B cell (primary cell): ENCODE measurements at regions not wholly inside any gene's neighbourhood (a gene's known extent, or its start where the extent isn't known, plus 50 kb on each side); places are given as distances from the start of the nearest gene placed in this dataset.

Experiments used
- ATAC-seq: fragments of 200-7000 bp; cut with Tn5 transposase; one replicate; pipeline ENCODE4 v1.10.0; 2021; ENCODE audit warnings: low read depth, mild to moderate bottlenecking, moderate number of reproducible peaks, moderate library complexity
- CTCF ChIA-PET: fragments of 350-600 bp; sonication (Branson Sonifier 250); formaldehyde crosslinking; loops from one replicate; lab custom pipeline; 2021; ENCODE audit warnings: antibody characterized with exemption, inconsistent platforms; lab: Charles Lee
- POLR2A ChIA-PET: fragments of 350-600 bp; sonication (Branson Sonifier 250); formaldehyde crosslinking; loops from one replicate; lab custom pipeline; 2021; ENCODE audit warnings: antibody characterized with exemption; lab: Charles Lee
- DNase-seq: peaks from one replicate; pipeline ENCODE4 v3.0.0; 2013
- H2AFZ ChIP-seq: 2 replicates; pipeline ENCODE4 v1.6.1; 2012; ENCODE audit warnings: mild to moderate bottlenecking, low read depth, low read length; ENCODE audit not compliant: insufficient read depth, poor library complexity, severe bottlenecking
- H3K27ac ChIP-seq, 2 donors: 1 replicate in 1 of 2; 2 replicates in 1 of 2; pipeline ENCODE4 v1.5.1; 2012 to 2013; ENCODE audit warnings: low read length in 2 of 2, mild to moderate bottlenecking in 2 of 2, moderate library complexity in 1 of 2
- H3K27me3 ChIP-seq, 4 experiments: fragments of 200-600 bp in 1 of 4; sonication (generic) in 1 of 4; replicated peaks in 1 of 4; 1 replicate in 2 of 4; 2 replicates in 2 of 4; pipeline versions ENCODE4 v1.6.1 to v1.7.0; 2013 to 2016; ENCODE audit warnings: low read length in 3 of 4, mild to moderate bottlenecking in 2 of 4, mixed read lengths in 1 of 4, moderate library complexity in 1 of 4; ENCODE audit not compliant: insufficient read depth in 4 of 4, control insufficient read depth in 3 of 4; ENCODE audit errors: control extremely low read depth in 1 of 4
- H3K36me3 ChIP-seq, 2 experiments: replicated peaks in 1 of 2; 1 replicate in 1 of 2; 2 replicates in 1 of 2; pipeline versions ENCODE4 v1.6.1 to v1.7.1; 2013; ENCODE audit warnings: low read length in 1 of 2; ENCODE audit not compliant: insufficient read depth in 2 of 2, control insufficient read depth in 1 of 2; ENCODE audit errors: control extremely low read depth in 1 of 2, extremely low read depth in 1 of 2
- H3K4me1 ChIP-seq, 2 donors: fragments of 200-600 bp in 1 of 2; sonication (generic) in 1 of 2; 1 replicate in 1 of 2; 2 replicates in 1 of 2; pipeline versions ENCODE4 v1.5.1 to v1.6.1; 2013 to 2017; ENCODE audit warnings: low read length in 2 of 2; ENCODE audit not compliant: control insufficient read depth in 2 of 2, insufficient read depth in 2 of 2
- H3K4me2 ChIP-seq: replicated peaks from 2 replicates; pipeline ENCODE3; 2012; ENCODE audit warnings: mild to moderate bottlenecking, low read depth, low read length; ENCODE audit not compliant: poor library complexity, severe bottlenecking
- H3K4me3 ChIP-seq, 5 experiments: fragments of 200-600 bp in 1 of 5; sonication (generic) in 1 of 5; 1 replicate in 3 of 5; 2 replicates in 2 of 5; pipeline versions ENCODE4 v1.5.1 to v1.7.0; 2011 to 2016; ENCODE audit warnings: low read length in 4 of 5, mild to moderate bottlenecking in 4 of 5, low read depth in 2 of 5, control low read depth in 1 of 5, moderate library complexity in 1 of 5; ENCODE audit not compliant: insufficient read depth in 1 of 5; ENCODE audit errors: control extremely low read depth in 1 of 5, extremely low read depth in 1 of 5
- H3K79me2 ChIP-seq: fragments of 200-600 bp; sonication (generic); one replicate; pipeline ENCODE4 v1.6.0; 2016; ENCODE audit warnings: low read length; ENCODE audit not compliant: control insufficient read depth, insufficient read depth
- H3K9ac ChIP-seq: fragments of 200-600 bp; sonication (generic); 2 replicates; pipeline ENCODE4 v1.6.1; 2017; ENCODE audit warnings: mild to moderate bottlenecking, low read length, moderate library complexity
- H3K9me3 ChIP-seq, 3 donors: one replicate each; pipeline versions ENCODE4 v1.6.1 to v1.7.1; 2013; ENCODE audit warnings: low read length in 2 of 3; ENCODE audit not compliant: control insufficient read depth in 2 of 3, insufficient read depth in 1 of 3; ENCODE audit errors: control extremely low read depth in 1 of 3
- H4K20me1 ChIP-seq: 2 replicates; pipeline ENCODE4 v1.6.0; 2012; ENCODE audit warnings: mild to moderate bottlenecking, low read length; ENCODE audit not compliant: insufficient read depth, control insufficient read depth, poor library complexity, severe bottlenecking
- H3K27ac Mint-ChIP-seq: one replicate; pipeline ENCODE4 v1.8.0; 2021; ENCODE audit warnings: mixed read lengths
- H3K27me3 Mint-ChIP-seq: one replicate; pipeline ENCODE4 v1.8.0; 2021; ENCODE audit warnings: mixed read lengths
- H3K4me1 Mint-ChIP-seq: one replicate; pipeline ENCODE4 v1.8.0; 2021; ENCODE audit warnings: mixed read lengths
- H3K4me3 Mint-ChIP-seq: one replicate; pipeline ENCODE4 v1.8.0; 2021; ENCODE audit warnings: mixed read lengths
- H3K9me3 Mint-ChIP-seq: one replicate; pipeline ENCODE4 v1.8.0; 2022; ENCODE audit warnings: mixed read lengths; ENCODE audit not compliant: insufficient read depth
- CTCF ChIP-seq: fragments of 200-600 bp; IDR thresholded peaks from one replicate; pipeline ENCODE4 v1.8.0; 2022; ENCODE audit warnings: antibody characterized with exemption, mild to moderate bottlenecking
- EZH2 ChIP-seq: IDR thresholded peaks from 2 replicates; pipeline ENCODE4 v1.6.1; 2012; ENCODE audit warnings: borderline replicate concordance, low read depth, mild to moderate bottlenecking, moderate library complexity, low read length; ENCODE audit not compliant: insufficient read depth, poor library complexity, severe bottlenecking
- intact Hi-C: fragments of 100-400 bp; cut with micrococcal nuclease; formaldehyde crosslinking; loops from one replicate; pipeline ENCODE4 v1.10.0; 2022

GRCh38 chr2:176699098-176699497 lies 429.9 kb downstream of the MTX2 start:
- H3K27me3 Mint-ChIP-seq, result peaks cover 14% of the 10 kb centered on the region
- H3K4me1 Mint-ChIP-seq, result no peaks in the 10 kb centered on the region
- H3K4me3 Mint-ChIP-seq, result no peak overlapping the region
- H3K9ac ChIP-seq, result no peak overlapping the region
- ChIA-PET CTCF (no interaction called here), POLR2A (no interaction called here)
- no peaks in the 10 kb centered on the region for H3K4me1 ChIP-seq
- H3K9me3 Mint-ChIP-seq, result no peaks in the 10 kb centered on the region
- no peak for DNase-seq
- no peak overlapping the region for H3K27ac ChIP-seq
- H2AFZ ChIP-seq, result no peak overlapping the region
- no peaks in the 10 kb centered on the region for H3K9me3 ChIP-seq
- peaks cover 0 to 7% (median 0%) of the 10 kb centered on the region in 4 experiments for H3K27me3 ChIP-seq
- H3K36me3 ChIP-seq, result no peaks in the 10 kb centered on the region
- no peaks in the 10 kb centered on the region for H3K79me2 ChIP-seq
- TF ChIP-seq EZH2 (no peak), CTCF (no peak)
- no peaks in the 10 kb centered on the region for H4K20me1 ChIP-seq
- no peak overlapping the region for H3K4me3 ChIP-seq
- no peak overlapping the region for H3K4me2 ChIP-seq
- ATAC-seq, result no peak
- intact Hi-C loops, result no loop called here
- H3K27ac Mint-ChIP-seq, result no peak overlapping the region

GRCh38 chr2:176699644-176700043 lies 430.4 kb downstream of the MTX2 start:
- Histone ChIP-seq H3K9ac (no peak overlapping the region), H3K4me1 (no peaks in the 10 kb centered on the region), H3K27me3 (peaks cover 0 to 7% (median 0%) of the 10 kb centered on the region in 4 experiments), H3K36me3 (no peaks in the 10 kb centered on the region), H3K4me3 (no peak overlapping the region), H4K20me1 (no peaks in the 10 kb centered on the region), H3K27ac (no peak overlapping the region), H3K4me2 (no peak overlapping the region), H3K79me2 (no peaks in the 10 kb centered on the region), H2AFZ (no peak overlapping the region), H3K9me3 (no peaks in the 10 kb centered on the region)
- H3K4me1 Mint-ChIP-seq, result no peaks in the 10 kb centered on the region
- peaks cover 12% of the 10 kb centered on the region for H3K27me3 Mint-ChIP-seq
- H3K4me3 Mint-ChIP-seq, result no peak overlapping the region
- CTCF ChIA-PET, result no interaction called here
- no peak for DNase-seq
- intact Hi-C loops, result no loop called here
- no peaks in the 10 kb centered on the region for H3K9me3 Mint-ChIP-seq
- POLR2A ChIA-PET, result no interaction called here
- H3K27ac Mint-ChIP-seq, result no peak overlapping the region
- TF ChIP-seq CTCF (no peak), EZH2 (no peak)
- no peak for ATAC-seq
